Suprapubic skin (tissue), 4 donors: ENCODE measurements at regions not wholly inside any gene's neighbourhood (a gene's known extent, or its start where the extent isn't known, plus 50 kb on each side); places are given as distances from the start of the nearest gene placed in this dataset.
A peak's percentile ranks its signal among the peaks of the same experiment; 100 is the strongest.

Experiments used
- DNase-seq, 2 donors: peaks; one replicate each; pipeline ENCODE4 v3.0.0-alpha.2; 2019; ENCODE audit warnings: low spot score in 2 of 2
- H3K27ac ChIP-seq: fragments of 200-600 bp; sonication (generic); one replicate; pipeline ENCODE4 v1.5.1; 2019
- H3K27me3 ChIP-seq: fragments of 200-600 bp; sonication (generic); one replicate; pipeline ENCODE4 v1.5.1; 2019
- H3K36me3 ChIP-seq: fragments of 200-600 bp; sonication (generic); one replicate; pipeline ENCODE4 v1.5.1; 2019
- H3K4me1 ChIP-seq: fragments of 200-600 bp; sonication (generic); one replicate; pipeline ENCODE4 v1.5.1; 2019
- H3K4me3 ChIP-seq: fragments of 200-600 bp; sonication (generic); one replicate; pipeline ENCODE4 v1.5.1; 2019; ENCODE audit warnings: mild to moderate bottlenecking
- H3K9me3 ChIP-seq: fragments of 200-600 bp; sonication (generic); one replicate; pipeline ENCODE4 v1.5.1; 2019
- CTCF ChIP-seq, 2 donors: fragments of 200-600 bp in 1 of 2; fragments of 450-650 bp in 1 of 2; sonication (generic) in 1 of 2; IDR thresholded peaks; one replicate each; pipeline ENCODE4 v1.5.1; 2016 to 2019; ENCODE audit warnings: antibody characterized with exemption in 2 of 2, mild to moderate bottlenecking in 1 of 2, moderate library complexity in 1 of 2
- EP300 ChIP-seq: sonication (generic); formaldehyde crosslinking; IDR thresholded peaks from one replicate; pipeline ENCODE4 v1.6.1; 2017; ENCODE audit warnings: antibody characterized with exemption
- POLR2A ChIP-seq, 2 donors: fragments of 450-650 bp; IDR thresholded peaks; one replicate each; pipeline ENCODE4 v1.6.1; 2017; ENCODE audit warnings: antibody characterized with exemption in 2 of 2, mild to moderate bottlenecking in 2 of 2, moderate library complexity in 2 of 2
- POLR2AphosphoS5 ChIP-seq, 3 donors: sonication (generic); formaldehyde crosslinking; IDR thresholded peaks; one replicate each; pipeline ENCODE4 v1.6.1; 2017; ENCODE audit warnings: antibody characterized with exemption in 3 of 3
- WGBS: methylation state at CpG from one replicate; pipeline ENCODE4 v1.1.5; 2018; 5-methylcytosine and 5-hydroxymethylcytosine counted together

- no peaks in the 10 kb centered on the region for H3K4me1 ChIP-seq
- WGBS = 71% methylated on average over 5 of the region's 5 CpGs
- H3K9me3 ChIP-seq = no peaks in the 10 kb centered on the region
- no peak for DNase-seq
- H3K36me3 ChIP-seq = no peaks in the 10 kb centered on the region
- no peaks in the 10 kb centered on the region for H3K27me3 ChIP-seq
- no peak overlapping the region for H3K27ac ChIP-seq
- no peak for TF ChIP-seq CTCF (IDR thresholded peaks at IDR 0.05)
- TF ChIP-seq EP300 = no peak
- no peak for TF ChIP-seq POLR2A (IDR thresholded peaks at IDR 0.05)
- TF ChIP-seq POLR2AphosphoS5 (IDR thresholded peaks at IDR 0.05) = no peak
- H3K4me3 ChIP-seq = no peak overlapping the region
These were observed 220.3 kb downstream of the SNX13 start for GRCh38 chr7:17719998-17720397.

- Histone ChIP-seq H3K4me1 (peaks cover 7% of the 10 kb centered on the region), H3K4me3 (no peak overlapping the region), H3K9me3 (no peaks in the 10 kb centered on the region), H3K36me3 (no peaks in the 10 kb centered on the region), H3K27me3 (no peaks in the 10 kb centered on the region), H3K27ac (no peak overlapping the region)
- DNase-seq = no peak
- TF ChIP-seq EP300 = no peak
- no peak for TF ChIP-seq POLR2AphosphoS5 (IDR thresholded peaks at IDR 0.05)
- TF ChIP-seq POLR2A (IDR thresholded peaks at IDR 0.05) = no peak
- TF ChIP-seq CTCF (IDR thresholded peaks at IDR 0.05) = no peak
These were observed 218.5 kb downstream of the SNX13 start for GRCh38 chr7:17721736-17722285.

GRCh38 chr7:17722798-17723197, 217.5 kb downstream of the SNX13 start:
- Histone ChIP-seq H3K27me3 (no peaks in the 10 kb centered on the region), H3K4me3 (no peak overlapping the region), H3K27ac (no peak overlapping the region), H3K4me1 (peaks cover 7% of the 10 kb centered on the region), H3K9me3 (no peaks in the 10 kb centered on the region), H3K36me3 (no peaks in the 10 kb centered on the region)
- no peak for TF ChIP-seq CTCF (IDR thresholded peaks at IDR 0.05)
- no peak for TF ChIP-seq EP300
- no peak for TF ChIP-seq POLR2AphosphoS5 (IDR thresholded peaks at IDR 0.05)
- no peak for TF ChIP-seq POLR2A (IDR thresholded peaks at IDR 0.05)
- WGBS = 83% methylated on average over 2 of the region's 2 CpGs
- no peak for DNase-seq

- 22% methylated on average over 2 of the region's 2 CpGs for WGBS
- peak overlapping the region; percentile 15 for H3K27ac ChIP-seq
- no peaks in the 10 kb centered on the region for H3K27me3 ChIP-seq
- H3K9me3 ChIP-seq = no peaks in the 10 kb centered on the region
- TF ChIP-seq POLR2A (IDR thresholded peaks at IDR 0.05) = no peak
- no peak for TF ChIP-seq EP300
- no peak for TF ChIP-seq CTCF (IDR thresholded peaks at IDR 0.05)
- TF ChIP-seq POLR2AphosphoS5 (IDR thresholded peaks at IDR 0.05) = no peak
- no peak for DNase-seq
- no peaks in the 10 kb centered on the region for H3K36me3 ChIP-seq
- no peak overlapping the region for H3K4me3 ChIP-seq
- peaks cover 7% of the 10 kb centered on the region for H3K4me1 ChIP-seq
These were observed 214.5 kb downstream of the SNX13 start for GRCh38 chr7:17725821-17726220.

- Histone ChIP-seq H3K27me3 (no peaks in the 10 kb centered on the region), H3K9me3 (no peaks in the 10 kb centered on the region), H3K4me1 (no peaks in the 10 kb centered on the region), H3K27ac (no peak overlapping the region), H3K4me3 (no peak overlapping the region), H3K36me3 (no peaks in the 10 kb centered on the region)
- 93% methylated on average over 3 of the region's 3 CpGs for WGBS
- DNase-seq = no peak
- TF ChIP-seq CTCF (IDR thresholded peaks at IDR 0.05) (no peak), POLR2A (IDR thresholded peaks at IDR 0.05) (no peak), POLR2AphosphoS5 (IDR thresholded peaks at IDR 0.05) (no peak), EP300 (no peak)
These were observed 208.2 kb downstream of the SNX13 start for GRCh38 chr7:17732083-17732482.
